SK-N-SH (cell line): ENCODE measurements at regions not wholly inside any gene's neighbourhood (a gene's known extent, or its start where the extent isn't known, plus 50 kb on each side); places are given as distances from the start of the nearest gene placed in this dataset.
"Not testable (repeated sequence)": the region's sequence is repeated elsewhere in the genome, so short reads cannot be mapped to it uniquely, and the experiment has no call there.

Experiments
- CTCF ChIA-PET: fragments of 300-600, 350-600 bp; formaldehyde crosslinking; extraction: SDS; loops from one replicate; lab custom pipeline; 2021; lab: Yijun Ruan, JAX
- POLR2A ChIA-PET: fragments of 350-600 bp; sonication (Branson Sonifier 250); formaldehyde crosslinking; extraction: SDS; loops from one replicate; lab custom pipeline; 2020; ENCODE audit warnings: antibody characterized with exemption, inconsistent platforms; lab: Yijun Ruan, JAX
- DNase-seq: peaks from one replicate; pipeline ENCODE4 v3.0.0; 2012
- H2AFZ ChIP-seq: fragments of 200-600 bp; sonication (generic); 2 replicates; pipeline ENCODE4 v1.8.1; 2016; ENCODE audit warnings: antibody characterized with exemption, mild to moderate bottlenecking, low read depth
- H3F3A ChIP-seq: fragments of 200-600 bp; sonication (generic); replicated peaks from 2 replicates; pipeline ENCODE3; 2016; ENCODE audit warnings: antibody characterized with exemption, mild to moderate bottlenecking; ENCODE audit not compliant: insufficient read depth
- H3K27ac ChIP-seq, 2 experiments: fragments of 200-500 bp in 1 of 2; fragments of 200-600 bp in 1 of 2; sonication (Bioruptor generic) in 1 of 2; sonication (generic), shearing (Covaris generic) in 1 of 2; 2 replicates each; pipeline versions ENCODE4 v1.5.1 to v1.6.1; 2014 to 2016; ENCODE audit warnings: low read depth in 2 of 2, inconsistent platforms in 1 of 2, low read length in 1 of 2, mild to moderate bottlenecking in 1 of 2, mixed read lengths in 1 of 2
- H3K27me3 ChIP-seq: fragments of 200-600 bp; sonication (generic), shearing (Covaris generic); 2 replicates; pipeline ENCODE4 v1.6.1; 2016; ENCODE audit warnings: mixed run types; ENCODE audit not compliant: insufficient read depth
- H3K36me3 ChIP-seq, 2 experiments: fragments of 200-500 bp in 1 of 2; fragments of 200-600 bp in 1 of 2; sonication (Bioruptor generic) in 1 of 2; sonication (generic) in 1 of 2; replicated peaks in 1 of 2; 2 replicates each; pipeline versions ENCODE3 to v1.5.1; 2014 to 2016; ENCODE audit warnings: low read length in 1 of 2, mild to moderate bottlenecking in 1 of 2; ENCODE audit not compliant: insufficient read depth in 2 of 2, control insufficient read depth in 1 of 2
- H3K4me1 ChIP-seq, 2 experiments: fragments of 200-500 bp in 1 of 2; fragments of 200-600 bp in 1 of 2; sonication (Bioruptor generic) in 1 of 2; sonication (generic), shearing (Covaris generic) in 1 of 2; 2 replicates each; pipeline versions ENCODE4 v1.5.1 to v1.6.1; 2014 to 2016; ENCODE audit warnings: low read depth in 1 of 2, low read length in 1 of 2, mixed run types in 1 of 2; ENCODE audit not compliant: insufficient read depth in 2 of 2, control insufficient read depth in 1 of 2
- H3K4me2 ChIP-seq: fragments of 200-600 bp; sonication (generic), shearing (Covaris generic); 2 replicates; pipeline ENCODE4 v1.6.1; 2017; ENCODE audit warnings: mixed run types
- H3K4me3 ChIP-seq, 2 experiments: fragments of 200-500 bp in 1 of 2; fragments of 200-600 bp in 1 of 2; sonication (Bioruptor generic) in 1 of 2; sonication (generic), shearing (Covaris generic) in 1 of 2; 2 replicates each; pipeline versions ENCODE4 v1.5.1 to v1.8.1; 2014 to 2016; ENCODE audit warnings: low read depth in 2 of 2, inconsistent platforms in 1 of 2, low read length in 1 of 2, mild to moderate bottlenecking in 1 of 2, mixed read lengths in 1 of 2, moderate library complexity in 1 of 2
- H3K79me2 ChIP-seq: fragments of 200-600 bp; sonication (generic); 2 replicates; pipeline ENCODE4 v1.8.1; 2017; ENCODE audit warnings: mild to moderate bottlenecking; ENCODE audit not compliant: insufficient read depth
- H3K9ac ChIP-seq: fragments of 200-600 bp; sonication (generic); 2 replicates; pipeline ENCODE4 v1.6.1; 2017; ENCODE audit warnings: mixed run types
- H3K9me2 ChIP-seq: fragments of 200-600 bp; sonication (generic); 2 replicates; pipeline ENCODE4 v1.6.1; 2017; ENCODE audit warnings: mixed run types
- H3K9me3 ChIP-seq: fragments of 200-600 bp; sonication (generic); 2 replicates; pipeline ENCODE4 v1.6.1; 2017; ENCODE audit warnings: mixed run types, mild to moderate bottlenecking, moderate library complexity
- H4K20me1 ChIP-seq: fragments of 200-600 bp; sonication (generic); 2 replicates; pipeline ENCODE4 v1.6.1; 2017; ENCODE audit warnings: mild to moderate bottlenecking, mixed run types; ENCODE audit not compliant: insufficient read depth
- ELF1 ChIP-seq: IDR thresholded peaks from 2 replicates; pipeline ENCODE4 v1.4.0; 2012
- FOXJ3 ChIP-seq: sonication (generic); formaldehyde crosslinking; IDR thresholded peaks from 2 replicates; pipeline ENCODE4 v1.5.1; 2020; ENCODE audit warnings: mild to moderate bottlenecking, missing genetic modification reagents
- GABPA ChIP-seq: IDR thresholded peaks from 2 replicates; pipeline ENCODE4 v1.4.0; 2012; ENCODE audit warnings: low read depth, mild to moderate bottlenecking
- IRF3 ChIP-seq: fragments of 150-350 bp; IDR thresholded peaks from 2 replicates; pipeline ENCODE4 v1.6.1; 2016; ENCODE audit warnings: mild to moderate bottlenecking, low read depth, low read length
- JUND ChIP-seq: IDR thresholded peaks from 2 replicates; pipeline ENCODE4 v1.4.0; 2012
- MEF2A ChIP-seq: IDR thresholded peaks from 2 replicates; pipeline ENCODE4 v1.4.0; 2012; ENCODE audit warnings: low read depth, borderline replicate concordance
- NFIC ChIP-seq: IDR thresholded peaks from 2 replicates; pipeline ENCODE4 v1.4.0; 2012; ENCODE audit warnings: borderline replicate concordance
- RCOR1 ChIP-seq: fragments of 150-350 bp; IDR thresholded peaks from 2 replicates; pipeline ENCODE4 v1.6.1; 2017; ENCODE audit warnings: antibody characterized with exemption, low read length
- RFX5 ChIP-seq: IDR thresholded peaks from 2 replicates; pipeline ENCODE4 v1.6.1; 2012; ENCODE audit warnings: mild to moderate bottlenecking, improper control_type of control experiment, low read length
- TCF12 ChIP-seq: IDR thresholded peaks from 2 replicates; pipeline ENCODE4 v1.4.0; 2012
- WGBS: methylation state at CpG from one replicate; pipeline ENCODE4 v1.1.6; 2017; ENCODE audit warnings: low lambda C conversion rate; 5-methylcytosine and 5-hydroxymethylcytosine counted together
- TF ChIP-seq, protein P1 (sequence below): IDR thresholded peaks from 2 replicates; pipeline ENCODE4 v1.4.0; 2012; ENCODE audit warnings: low read depth, borderline replicate concordance
- TF ChIP-seq, protein P2 (sequence below): fragments of 200-600 bp; sonication (generic); IDR thresholded peaks from 2 replicates; pipeline ENCODE4 v1.6.1; 2017; ENCODE audit warnings: antibody characterized with exemption, mild to moderate bottlenecking, moderate library complexity

DNA sequence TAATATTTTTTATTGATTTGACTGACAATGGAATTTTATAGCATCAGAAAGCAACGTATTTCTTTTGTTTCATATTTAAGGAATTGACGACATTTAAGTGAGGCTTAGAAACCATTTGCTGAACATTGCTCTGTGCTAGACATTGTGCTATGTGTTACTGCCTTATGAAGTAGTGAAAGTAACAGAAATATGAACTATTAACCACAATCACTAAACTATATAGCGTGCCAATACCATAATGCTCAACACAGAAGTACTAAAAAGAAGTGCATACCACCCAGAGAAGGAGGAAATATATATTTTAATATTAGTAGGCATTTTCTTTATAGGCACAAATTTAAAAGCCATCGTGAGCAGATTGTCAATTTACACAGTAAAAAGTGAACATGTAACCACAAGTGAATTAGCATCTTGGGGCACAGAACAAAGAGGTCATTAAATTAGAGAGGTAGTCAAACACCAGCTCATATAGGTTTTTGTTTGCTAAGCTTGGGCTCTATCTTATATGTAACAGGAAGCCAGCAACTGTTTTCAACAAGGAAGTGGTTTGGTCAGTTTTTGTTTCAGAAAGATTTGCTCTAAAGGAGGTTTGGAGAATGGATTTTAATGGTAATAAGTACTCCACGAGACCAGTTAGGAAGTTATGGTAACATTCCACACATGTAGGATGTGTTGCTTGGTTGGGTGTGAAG is 270.7 kb downstream of the GRXCR1 start:
- Histone ChIP-seq H3K9me2 (no peaks in the 10 kb centered on the region), H3K4me3 (no peak overlapping the region), H4K20me1 (no peaks in the 10 kb centered on the region), H3K36me3 (no peaks in the 10 kb centered on the region), H3K79me2 (no peaks in the 10 kb centered on the region), H2AFZ (no peak overlapping the region), H3K9ac (no peak overlapping the region), H3K27ac (no peak overlapping the region), H3K9me3 (no peaks in the 10 kb centered on the region), H3K4me2 (no peak overlapping the region), H3K27me3 (no peaks in the 10 kb centered on the region), H3K4me1 (no peaks in the 10 kb centered on the region), H3F3A (no peaks in the 10 kb centered on the region)
- ChIA-PET CTCF (no interaction called here), POLR2A (no interaction called here)
- DNase-seq, result no peak
- TF ChIP-seq NFIC (no peak), ELF1 (no peak), IRF3 (no peak), JUND (no peak)
- TF ChIP-seq, protein P1, sequence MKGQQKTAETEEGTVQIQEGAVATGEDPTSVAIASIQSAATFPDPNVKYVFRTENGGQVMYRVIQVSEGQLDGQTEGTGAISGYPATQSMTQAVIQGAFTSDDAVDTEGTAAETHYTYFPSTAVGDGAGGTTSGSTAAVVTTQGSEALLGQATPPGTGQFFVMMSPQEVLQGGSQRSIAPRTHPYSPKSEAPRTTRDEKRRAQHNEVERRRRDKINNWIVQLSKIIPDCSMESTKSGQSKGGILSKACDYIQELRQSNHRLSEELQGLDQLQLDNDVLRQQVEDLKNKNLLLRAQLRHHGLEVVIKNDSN, result no peak
- 2% methylated on average over 5 of the region's 5 CpGs for WGBS

- no peaks in the 10 kb centered on the region for H3F3A ChIP-seq
- no peaks in the 10 kb centered on the region for H3K9me2 ChIP-seq
- no peak overlapping the region for H3K4me2 ChIP-seq
- no peak overlapping the region for H3K9ac ChIP-seq
- H3K4me1 ChIP-seq, result no peaks in the 10 kb centered on the region
- POLR2A ChIA-PET, result no interaction called here
- H4K20me1 ChIP-seq, result no peaks in the 10 kb centered on the region
- no peaks in the 10 kb centered on the region for H3K36me3 ChIP-seq
- H3K4me3 ChIP-seq, result no peak overlapping the region
- H2AFZ ChIP-seq, result no peak overlapping the region
- CTCF ChIA-PET, result interaction anchor here (0.7 kb wide), 1 partner anchor 380 kb away, joined by 4 read pairs; no protein-coding TSS in a partner anchor
- no peaks in the 10 kb centered on the region for H3K9me3 ChIP-seq
- H3K27me3 ChIP-seq, result no peaks in the 10 kb centered on the region
- TF ChIP-seq RFX5, result no peak
- no peak for TF ChIP-seq JUND
- TF ChIP-seq FOXJ3, result no peak
- TF ChIP-seq, protein P2, sequence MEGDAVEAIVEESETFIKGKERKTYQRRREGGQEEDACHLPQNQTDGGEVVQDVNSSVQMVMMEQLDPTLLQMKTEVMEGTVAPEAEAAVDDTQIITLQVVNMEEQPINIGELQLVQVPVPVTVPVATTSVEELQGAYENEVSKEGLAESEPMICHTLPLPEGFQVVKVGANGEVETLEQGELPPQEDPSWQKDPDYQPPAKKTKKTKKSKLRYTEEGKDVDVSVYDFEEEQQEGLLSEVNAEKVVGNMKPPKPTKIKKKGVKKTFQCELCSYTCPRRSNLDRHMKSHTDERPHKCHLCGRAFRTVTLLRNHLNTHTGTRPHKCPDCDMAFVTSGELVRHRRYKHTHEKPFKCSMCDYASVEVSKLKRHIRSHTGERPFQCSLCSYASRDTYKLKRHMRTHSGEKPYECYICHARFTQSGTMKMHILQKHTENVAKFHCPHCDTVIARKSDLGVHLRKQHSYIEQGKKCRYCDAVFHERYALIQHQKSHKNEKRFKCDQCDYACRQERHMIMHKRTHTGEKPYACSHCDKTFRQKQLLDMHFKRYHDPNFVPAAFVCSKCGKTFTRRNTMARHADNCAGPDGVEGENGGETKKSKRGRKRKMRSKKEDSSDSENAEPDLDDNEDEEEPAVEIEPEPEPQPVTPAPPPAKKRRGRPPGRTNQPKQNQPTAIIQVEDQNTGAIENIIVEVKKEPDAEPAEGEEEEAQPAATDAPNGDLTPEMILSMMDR, result no peak
- TF ChIP-seq ELF1, result no peak
- TF ChIP-seq, protein P1, result no peak
- no peak for TF ChIP-seq RCOR1
- no peak for TF ChIP-seq GABPA
- TF ChIP-seq MEF2A, result no peak
- TF ChIP-seq TCF12, result no peak
- H3K79me2 ChIP-seq, result no peaks in the 10 kb centered on the region
- 6% methylated on average over 4 of the region's 4 CpGs for WGBS
- no peak for DNase-seq
- H3K27ac ChIP-seq, result no peak overlapping the region
Observed at GRCh38 chr4:43189741-43190140, 297.2 kb downstream of the GRXCR1 start.

GRCh38 chr4:43212576-43212975 is 320.1 kb downstream of the GRXCR1 start:
- DNase-seq, H3K4me1 ChIP-seq, H2AFZ ChIP-seq, H3K9ac ChIP-seq, CTCF ChIA-PET, H3K4me3 ChIP-seq, H3K36me3 ChIP-seq, H4K20me1 ChIP-seq, H3F3A ChIP-seq, H3K79me2 ChIP-seq, H3K9me3 ChIP-seq, H3K9me2 ChIP-seq, H3K4me2 ChIP-seq, H3K27ac ChIP-seq, H3K27me3 ChIP-seq, POLR2A ChIA-PET: not testable (repeated sequence)
- WGBS, result 0% methylated on average over 1 of the region's 1 CpG
